Progenitor cell of endocrine pancreas (in vitro differentiated cells): ENCODE measurements at regions not wholly inside any gene's neighbourhood (a gene's known extent, or its start where the extent isn't known, plus 50 kb on each side); places are given as distances from the start of the nearest gene placed in this dataset.

Source experiments
- DNase-seq: peaks from one replicate; pipeline ENCODE4 v3.0.0; 2021; ENCODE audit warnings: low spot score; ENCODE audit not compliant: unreplicated experiment
- H3K27ac Mint-ChIP-seq: 2 replicates; pipeline ENCODE4 v1.8.0; 2021; ENCODE audit warnings: mild to moderate bottlenecking, moderate library complexity, mixed read lengths
- H3K27me3 Mint-ChIP-seq: 2 replicates; pipeline ENCODE4 v1.8.0; 2021; ENCODE audit warnings: mixed read lengths
- H3K36me3 Mint-ChIP-seq: 2 replicates; pipeline ENCODE4 v1.8.0; 2022; ENCODE audit warnings: mixed read lengths; ENCODE audit not compliant: insufficient read depth
- H3K4me1 Mint-ChIP-seq: 2 replicates; pipeline ENCODE4 v1.8.0; 2021; ENCODE audit warnings: low read depth, mixed read lengths
- H3K4me3 Mint-ChIP-seq: 2 replicates; pipeline ENCODE4 v1.8.0; 2021; ENCODE audit warnings: low read depth, mild to moderate bottlenecking, moderate library complexity, mixed read lengths
- H3K9me3 Mint-ChIP-seq: 2 replicates; pipeline ENCODE4 v1.8.0; 2021; ENCODE audit warnings: low read depth, mixed read lengths
- CTCF ChIP-seq: fragments of 200-600 bp; sonication (generic); IDR thresholded peaks from one replicate; pipeline ENCODE4 v1.5.0; 2021; ENCODE audit warnings: antibody characterized with exemption, mild to moderate bottlenecking; ENCODE audit not compliant: unreplicated experiment

GRCh38 chr15:58279106-58279505 lies 140.9 kb downstream of the AQP9 start:
- H3K27ac Mint-ChIP-seq, result no peak overlapping the region
- no peaks in the 10 kb centered on the region for H3K27me3 Mint-ChIP-seq
- no peaks in the 10 kb centered on the region for H3K9me3 Mint-ChIP-seq
- no peak for DNase-seq
- TF ChIP-seq CTCF, result no peak
- H3K4me3 Mint-ChIP-seq, result no peak overlapping the region
- H3K4me1 Mint-ChIP-seq, result peaks cover 40% of the 10 kb centered on the region
- H3K36me3 Mint-ChIP-seq, result no peaks in the 10 kb centered on the region

- Mint-ChIP-seq H3K27me3 (no peaks in the 10 kb centered on the region), H3K4me3 (no peak overlapping the region), H3K27ac (peak overlapping the region; percentile 43), H3K9me3 (no peaks in the 10 kb centered on the region), H3K36me3 (no peaks in the 10 kb centered on the region), H3K4me1 (peaks cover 42% of the 10 kb centered on the region)
- TF ChIP-seq CTCF, result no peak
- DNase-seq, result no peak
Measured at GRCh38 chr15:58279654-58280053, 141.5 kb downstream of the AQP9 start.

GRCh38 chr15:58282060-58282708 lies 144.0 kb downstream of the AQP9 start:
- Mint-ChIP-seq H3K4me3 (no peak overlapping the region), H3K9me3 (no peaks in the 10 kb centered on the region), H3K27me3 (no peaks in the 10 kb centered on the region), H3K36me3 (no peaks in the 10 kb centered on the region), H3K27ac (peak overlapping the region; percentile 21), H3K4me1 (peaks cover 62% of the 10 kb centered on the region)
- no peak for TF ChIP-seq CTCF
- no peak for DNase-seq

- Mint-ChIP-seq H3K9me3 (no peaks in the 10 kb centered on the region), H3K4me3 (no peak overlapping the region), H3K4me1 (peaks cover 58% of the 10 kb centered on the region), H3K27ac (no peak overlapping the region), H3K36me3 (no peaks in the 10 kb centered on the region), H3K27me3 (no peaks in the 10 kb centered on the region)
- no peak for DNase-seq
- no peak for TF ChIP-seq CTCF
Measured at GRCh38 chr15:58283302-58283701, 145.1 kb downstream of the AQP9 start.

- Mint-ChIP-seq H3K9me3 (no peaks in the 10 kb centered on the region), H3K4me1 (peaks cover 50% of the 10 kb centered on the region), H3K4me3 (no peak overlapping the region), H3K27ac (peak overlapping the region; percentile 6), H3K27me3 (no peaks in the 10 kb centered on the region), H3K36me3 (no peaks in the 10 kb centered on the region)
- TF ChIP-seq CTCF, result no peak
- no peak for DNase-seq
Measured at GRCh38 chr15:58284293-58284692, 146.1 kb downstream of the AQP9 start.
